Heart left ventricle (tissue), 13 donors: ENCODE measurements at regions not wholly inside any gene's neighbourhood (a gene's known extent, or its start where the extent isn't known, plus 50 kb on each side); places are given as distances from the start of the nearest gene placed in this dataset.

Experiments used
- POLR2A ChIP-seq, 2 donors: fragments of 450-650 bp; IDR thresholded peaks; one replicate each; pipeline ENCODE4 v1.6.1; 2017; ENCODE audit warnings: antibody characterized with exemption in 2 of 2, mild to moderate bottlenecking in 2 of 2, moderate library complexity in 2 of 2
- TF ChIP-seq, protein P1 (sequence below), 12 donors: fragments of 200-600 bp; sonication (generic) in 4 of 12; IDR thresholded peaks; one replicate each; pipeline versions ENCODE4 v1.5.0 to v1.8.0; 2018 to 2022; ENCODE audit warnings: antibody characterized with exemption in 12 of 12, mild to moderate bottlenecking in 5 of 12
- donor health status: ischemic (EF 13 %, LVEDD 7.1; RV severe dilation, severe dysfunction).
- donor health status: DM: no; HTN: yes; CAD: no.
- donor health status: DM: no; HTN: no; CAD: no.
- donor health status: ischemic (EF 25% LVEDD 6.9; RV normal size, moderate dysfunction).
- donor health status: ischemic (EF 25% LVEDD 5.7; RV mildly dilated, moderate dysfunction).
- donor health status: ischemic (EF 35%, LVEDD 5.7; RV mildly dilated, moderate dysfunction).
- donor health status: nonischemic (EF 11% LVEDD 7.7; RV severe dilation, severe dysfunction).
- donor health status: DM: yes; HTN: yes; CAD: no.
- donor health status: PGD.
- donor health status: ischemic (EF 29% LVEDD 5.4; RV normal size, mild dysfunction).
- donor health status: nonischemic (EF 23%, LVEDD 6.1; RV moderate dilation, normal function).

DNA sequence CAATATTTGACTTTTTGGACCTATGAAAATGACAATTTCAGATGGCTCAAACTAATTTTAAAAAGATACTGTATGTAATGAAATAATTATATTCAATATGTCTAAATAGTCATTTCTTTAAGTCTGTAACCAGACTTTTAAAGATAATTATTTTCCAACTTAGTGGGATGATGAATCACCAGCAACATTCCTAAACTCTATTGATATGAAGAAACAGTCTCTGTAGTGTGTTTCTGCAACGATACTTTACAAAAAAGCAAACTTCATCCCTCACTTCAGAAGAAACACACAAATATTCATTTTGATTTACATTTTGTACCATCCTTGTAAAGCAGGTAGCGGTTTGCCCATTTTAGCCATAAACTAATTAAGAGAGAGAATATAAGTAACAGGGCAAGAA, 417.4 kb downstream of the EFNB2 start:
- TF ChIP-seq, protein P1, sequence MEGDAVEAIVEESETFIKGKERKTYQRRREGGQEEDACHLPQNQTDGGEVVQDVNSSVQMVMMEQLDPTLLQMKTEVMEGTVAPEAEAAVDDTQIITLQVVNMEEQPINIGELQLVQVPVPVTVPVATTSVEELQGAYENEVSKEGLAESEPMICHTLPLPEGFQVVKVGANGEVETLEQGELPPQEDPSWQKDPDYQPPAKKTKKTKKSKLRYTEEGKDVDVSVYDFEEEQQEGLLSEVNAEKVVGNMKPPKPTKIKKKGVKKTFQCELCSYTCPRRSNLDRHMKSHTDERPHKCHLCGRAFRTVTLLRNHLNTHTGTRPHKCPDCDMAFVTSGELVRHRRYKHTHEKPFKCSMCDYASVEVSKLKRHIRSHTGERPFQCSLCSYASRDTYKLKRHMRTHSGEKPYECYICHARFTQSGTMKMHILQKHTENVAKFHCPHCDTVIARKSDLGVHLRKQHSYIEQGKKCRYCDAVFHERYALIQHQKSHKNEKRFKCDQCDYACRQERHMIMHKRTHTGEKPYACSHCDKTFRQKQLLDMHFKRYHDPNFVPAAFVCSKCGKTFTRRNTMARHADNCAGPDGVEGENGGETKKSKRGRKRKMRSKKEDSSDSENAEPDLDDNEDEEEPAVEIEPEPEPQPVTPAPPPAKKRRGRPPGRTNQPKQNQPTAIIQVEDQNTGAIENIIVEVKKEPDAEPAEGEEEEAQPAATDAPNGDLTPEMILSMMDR (IDR thresholded peaks at IDR 0.05): no peak
- no peak for TF ChIP-seq POLR2A (IDR thresholded peaks at IDR 0.05)
